ENCODE measurements at regions not wholly inside any gene's neighbourhood (a gene's known extent, or its start where the extent isn't known, plus 50 kb on each side); places are given as distances from the start of the nearest gene placed in this dataset.
"Not testable (repeated sequence)": the region's sequence is repeated elsewhere in the genome, so short reads cannot be mapped to it uniquely, and the experiment has no call there.

DNA sequence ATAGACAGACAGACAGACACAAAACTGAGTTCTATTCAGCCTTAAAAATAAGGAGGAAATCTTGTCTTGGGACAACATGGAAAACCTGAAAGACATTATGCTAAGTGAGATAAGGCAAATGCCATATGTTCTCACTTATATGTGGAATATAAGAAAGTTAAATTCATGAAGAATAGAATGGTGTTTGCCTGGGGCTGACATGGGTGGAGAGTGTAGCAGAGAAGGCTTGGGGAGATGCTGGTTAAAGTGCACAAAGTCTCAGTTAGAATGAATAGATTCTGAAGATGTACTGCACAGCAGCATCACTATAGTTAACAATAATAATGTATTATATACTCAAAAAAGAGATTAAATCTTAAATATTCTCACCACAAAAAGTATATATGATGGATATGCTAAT is 355.5 kb downstream of the LRRIQ3 start:
- DNase-seq, result no peak

- DNase-seq, result peak; percentile 10
Observed at GRCh38 chr1:73839922-73840321, 358.1 kb downstream of the LRRIQ3 start.

DNA sequence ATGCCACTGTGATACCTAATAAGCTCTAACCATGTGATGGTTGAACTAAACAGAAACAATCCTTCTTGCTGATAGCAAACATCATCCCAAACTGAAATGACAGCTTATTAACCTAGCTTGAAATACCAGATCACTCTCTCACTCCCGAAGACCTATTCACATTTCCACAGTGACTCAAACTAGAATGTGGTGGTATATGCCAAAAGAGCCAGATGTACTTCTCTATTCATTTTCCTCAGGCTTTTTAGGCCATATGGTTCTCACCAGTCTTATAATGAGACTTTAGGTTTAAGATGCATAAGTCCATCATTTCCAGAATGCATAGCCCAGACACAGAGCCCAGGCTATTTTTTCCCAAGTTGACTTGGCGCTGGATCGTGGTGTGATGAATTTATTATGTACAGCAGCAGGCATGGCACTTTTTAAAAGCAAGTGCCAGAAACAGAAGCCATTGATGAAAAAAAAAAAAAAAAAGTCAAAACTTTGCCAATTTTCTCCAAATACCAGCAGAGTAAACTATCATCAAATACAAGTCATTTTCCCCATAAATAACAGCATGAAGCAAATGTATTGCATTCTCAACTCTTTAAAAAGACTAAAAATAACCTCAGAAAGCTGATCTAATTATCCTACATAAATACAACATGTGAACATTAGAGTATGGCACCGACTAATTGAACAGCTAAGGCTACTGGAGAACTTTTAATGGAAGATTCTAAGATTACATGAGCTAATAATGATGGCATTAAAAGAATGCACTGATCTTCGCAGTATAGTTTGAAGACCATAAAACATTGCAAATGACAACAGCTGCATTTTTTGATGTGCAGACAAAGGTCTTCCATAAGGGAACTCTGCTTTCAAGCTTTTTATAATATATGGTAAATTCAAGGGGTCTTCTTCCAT is 365.4 kb downstream of the LRRIQ3 start:
- peak; percentile 81 for DNase-seq

GRCh38 chr1:73827283-73827682 is 370.7 kb downstream of the LRRIQ3 start:
- DNase-seq, result not testable (repeated sequence)

DNA sequence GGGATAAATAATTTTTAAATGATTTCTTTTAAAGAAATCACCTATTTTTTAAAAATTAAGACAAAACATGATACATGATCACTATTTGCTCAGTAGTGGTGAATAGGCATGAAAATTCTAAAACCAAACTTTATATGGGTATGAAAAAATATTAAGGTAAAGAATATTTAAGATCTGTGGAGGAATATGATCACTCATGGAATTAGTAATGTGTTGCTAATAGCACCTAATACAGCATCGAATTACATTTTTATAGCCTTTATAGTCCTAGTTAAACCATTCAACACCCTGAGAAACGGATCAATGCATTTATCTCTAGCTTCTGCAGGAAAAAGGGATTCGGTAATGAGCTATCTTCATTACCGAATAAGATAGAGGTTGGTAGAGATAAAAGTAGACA is 373.9 kb downstream of the LRRIQ3 start:
- DNase-seq, result no peak

DNA sequence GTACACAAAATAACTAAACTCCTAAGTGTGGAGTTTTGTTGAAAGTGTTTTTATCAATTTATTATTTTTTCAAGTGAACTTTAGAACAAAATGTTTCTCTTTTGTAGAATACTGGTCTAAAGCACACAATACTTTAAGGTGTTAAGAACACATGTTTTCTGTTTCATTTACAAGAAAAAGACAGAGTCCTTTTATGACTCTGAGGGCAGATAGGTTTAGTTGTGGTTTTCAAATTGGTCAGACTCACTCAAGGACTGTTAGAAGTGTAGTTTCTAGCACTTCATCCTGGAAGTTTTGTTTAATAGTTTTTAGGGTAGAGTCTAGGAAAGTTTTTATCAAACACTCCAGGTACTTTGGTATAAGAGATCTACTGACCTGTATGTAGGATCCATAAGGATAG is 376.5 kb downstream of the LRRIQ3 start:
- no peak for DNase-seq

DNA sequence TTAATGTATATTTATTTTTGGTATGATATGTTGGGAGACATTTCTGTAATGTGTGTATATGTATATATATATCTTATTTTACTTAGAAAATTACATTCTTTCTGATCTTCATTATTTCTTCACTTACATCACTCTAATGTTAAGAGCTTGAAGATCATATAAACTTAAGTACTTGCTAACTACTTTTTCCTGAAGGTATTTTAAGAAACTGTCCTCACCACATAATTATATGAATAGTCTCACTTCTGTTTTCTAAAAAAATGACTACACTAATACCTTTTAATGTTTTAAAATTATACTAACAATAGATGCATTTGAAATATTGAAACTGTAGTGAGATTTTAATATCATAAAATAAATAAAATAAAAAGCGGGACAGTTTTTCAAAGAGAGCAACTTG is 377.1 kb downstream of the LRRIQ3 start:
- no peak for DNase-seq

GRCh38 chr1:73813716-73814115 is 384.3 kb downstream of the LRRIQ3 start:
- DNase-seq, result peak; percentile 18

GRCh38 chr1:73813236-73813635 is 384.7 kb downstream of the LRRIQ3 start:
- DNase-seq, result no peak

GRCh38 chr1:73811798-73812197 is 386.2 kb downstream of the LRRIQ3 start:
- DNase-seq, result no peak

- DNase-seq, result no peak
Observed at GRCh38 chr1:73804935-73805334, 393.0 kb downstream of the LRRIQ3 start.

GRCh38 chr1:73803380-73803779 is 394.6 kb downstream of the LRRIQ3 start:
- no peak for DNase-seq

DNA sequence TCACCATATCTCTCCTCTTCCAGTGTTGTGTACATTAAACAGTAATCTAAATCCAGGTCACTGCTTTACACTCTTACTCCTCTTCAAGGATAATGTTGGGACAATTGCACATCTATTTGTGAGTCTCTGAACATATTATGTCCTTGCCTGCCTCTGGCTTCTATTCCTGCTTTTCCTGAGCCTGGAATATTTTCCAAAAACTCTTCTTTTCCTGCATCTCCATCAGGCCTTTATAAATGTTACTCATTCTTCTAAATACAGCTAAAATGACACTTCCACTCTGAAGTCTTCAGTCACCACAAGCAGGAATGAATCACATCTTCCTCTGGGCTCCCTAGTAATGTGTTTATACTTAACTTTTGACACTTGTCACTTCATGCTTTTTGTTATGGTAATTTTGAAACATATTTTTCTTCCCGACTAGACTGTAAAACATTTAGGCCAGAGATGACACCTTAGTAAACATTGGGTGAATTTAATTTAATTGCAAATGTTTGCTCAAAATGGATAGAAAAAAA is 396.0 kb downstream of the LRRIQ3 start:
- DNase-seq, result peak; percentile 28

DNA sequence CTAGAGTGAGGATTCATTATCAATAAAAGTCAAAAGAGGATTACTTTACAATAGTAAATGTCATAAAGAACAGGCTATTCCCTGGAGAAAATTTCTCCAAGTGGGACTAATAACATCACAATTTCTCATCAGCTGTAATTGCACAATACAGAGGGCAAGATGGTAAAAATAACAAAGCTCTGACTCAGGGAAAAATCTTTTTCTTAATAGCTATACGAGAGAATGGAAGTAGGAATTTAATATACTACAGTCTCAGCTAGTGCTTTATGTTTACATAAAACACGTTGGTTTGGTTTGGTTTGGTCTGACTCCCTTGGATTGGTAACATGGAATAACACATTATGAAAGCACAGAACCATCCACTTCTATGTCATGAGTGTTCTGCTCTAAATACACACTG is 397.6 kb downstream of the LRRIQ3 start:
- DNase-seq, result peak; percentile 79

DNA sequence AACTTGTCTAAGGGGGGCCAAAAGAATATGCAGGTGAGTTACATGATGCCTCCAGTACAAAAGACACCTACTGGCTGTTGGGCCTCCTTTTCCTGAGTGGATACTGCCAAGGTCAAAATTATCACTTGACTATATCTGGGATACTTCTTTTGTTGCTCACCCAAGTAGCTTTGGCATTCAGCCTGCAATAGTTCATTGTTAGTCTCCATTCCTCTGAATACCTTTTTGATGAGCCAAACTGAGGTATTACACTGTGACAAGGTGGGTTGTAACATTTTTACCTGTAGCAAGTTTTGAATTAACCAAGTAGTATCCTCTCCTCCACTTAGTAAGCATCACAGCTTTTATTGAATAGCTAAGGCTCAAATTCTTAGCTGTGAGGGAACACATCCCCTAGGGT is 408.0 kb downstream of the LRRIQ3 start:
- no peak for DNase-seq

DNA sequence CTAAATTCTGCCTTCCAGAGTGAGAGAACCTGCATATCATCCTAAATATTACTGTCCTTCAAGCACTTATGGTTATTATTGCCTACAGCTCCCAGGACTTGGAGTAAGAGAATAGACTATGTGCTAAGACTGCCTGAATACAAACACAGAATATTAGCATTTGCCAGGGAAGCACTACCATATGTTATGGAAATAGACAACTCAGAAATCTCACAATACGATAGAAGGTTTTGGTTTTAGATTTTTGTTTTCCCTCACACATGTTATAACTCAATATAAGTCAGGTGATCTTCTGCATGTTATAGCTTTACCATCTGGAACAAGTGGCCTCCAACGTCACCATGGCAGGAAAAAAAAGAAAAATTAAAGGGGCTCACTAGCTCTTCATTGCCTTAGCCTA is 413.9 kb downstream of the LRRIQ3 start:
- DNase-seq, result no peak

GRCh38 chr1:73783352-73783751 is 414.6 kb downstream of the LRRIQ3 start:
- DNase-seq, result peak; percentile 2

- peak; percentile 31 for DNase-seq
Observed at GRCh38 chr1:73782901-73783300, 415.1 kb downstream of the LRRIQ3 start.

DNA sequence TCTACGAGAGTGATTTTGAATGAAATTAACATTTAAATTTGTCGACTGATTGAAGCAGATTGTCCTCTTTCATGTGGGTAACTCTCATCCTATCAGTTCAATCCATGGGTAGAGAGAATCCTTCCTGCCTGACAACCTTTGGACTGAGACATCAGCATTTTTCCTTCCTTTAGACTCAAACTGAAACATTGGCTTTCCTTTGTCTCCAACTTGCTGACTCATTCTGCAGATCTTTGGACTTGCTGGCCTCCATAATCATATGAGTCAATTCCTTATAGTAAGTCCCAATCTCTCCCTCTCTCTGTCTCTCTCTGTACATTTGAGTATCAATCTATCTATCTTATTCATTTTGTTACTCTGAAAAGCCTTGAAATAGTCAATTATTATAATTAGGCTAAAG is 416.7 kb downstream of the LRRIQ3 start:
- DNase-seq, result peak; percentile 42

- DNase-seq, result peak; percentile 10
Observed at GRCh38 chr1:73778471-73778870, 419.5 kb downstream of the LRRIQ3 start.

GRCh38 chr1:73775896-73776295 is 422.1 kb downstream of the LRRIQ3 start:
- DNase-seq, result no peak

GRCh38 chr1:73772941-73773340 is 425.0 kb downstream of the LRRIQ3 start:
- DNase-seq, result no peak

DNA sequence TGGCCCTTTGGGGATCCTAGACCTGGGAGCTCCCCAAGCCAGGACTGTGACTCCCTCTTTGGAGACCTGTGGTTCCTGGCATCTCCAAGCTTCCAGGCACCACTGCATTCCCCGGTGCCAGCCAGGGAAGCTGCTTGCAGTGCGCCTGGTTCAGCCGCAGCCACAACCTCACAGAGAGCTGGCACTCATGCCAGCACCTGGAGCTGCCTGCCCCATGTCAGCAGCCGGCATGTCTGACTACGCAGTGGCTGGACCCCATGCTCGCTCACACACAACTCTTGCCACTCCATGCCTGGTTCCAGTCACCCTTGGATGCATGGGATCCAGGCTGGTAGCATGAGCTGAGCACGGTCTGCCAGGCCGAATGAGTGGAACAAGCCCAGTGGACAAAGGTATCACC is 426.6 kb downstream of the LRRIQ3 start:
- no peak for DNase-seq

DNA sequence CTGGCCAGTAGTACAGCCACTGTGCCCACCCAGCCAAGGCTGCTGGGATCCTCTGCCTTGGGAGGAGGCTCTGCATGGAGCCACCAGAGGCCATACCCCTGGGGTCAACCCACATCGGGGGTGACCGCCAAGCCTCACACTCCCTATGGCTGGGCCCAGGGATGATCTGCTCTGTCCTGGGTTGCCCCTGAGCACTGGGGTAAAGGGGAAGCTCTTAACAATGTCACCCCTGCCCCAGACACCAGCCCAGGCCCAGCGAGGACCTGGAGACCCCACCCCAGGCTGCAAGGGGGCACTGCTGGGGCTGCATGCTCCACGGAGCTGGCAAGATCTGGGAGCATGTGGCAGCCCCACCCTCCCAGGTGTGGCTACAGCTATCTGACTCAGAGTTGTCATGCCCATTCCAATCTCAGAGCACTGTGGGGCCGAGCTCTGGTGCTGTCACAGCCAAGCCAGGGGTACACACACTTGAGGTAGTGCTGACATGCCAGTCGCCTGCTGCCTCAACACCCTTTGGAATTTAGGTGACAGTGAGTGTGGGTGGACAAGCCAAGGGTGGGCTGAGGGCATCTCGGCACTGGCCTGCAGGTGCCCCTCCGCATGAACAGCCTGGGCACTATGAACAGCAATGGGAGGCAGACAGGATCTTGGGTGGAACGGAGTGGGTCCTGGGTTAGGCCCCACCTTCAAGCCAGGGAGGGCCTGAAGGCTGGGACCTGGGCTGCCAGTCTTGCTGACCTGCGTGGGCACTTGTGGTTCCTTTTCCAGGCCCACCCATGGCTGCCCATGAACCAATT is 427.7 kb downstream of the LRRIQ3 start:
- DNase-seq, result no peak

All from fibroblast of skin of abdomen (primary cell).